GM19395 (cell line): ENCODE measurements at regions not wholly inside any gene's neighbourhood (a gene's known extent, or its start where the extent isn't known, plus 50 kb on each side); places are given as distances from the start of the nearest gene placed in this dataset.

Experiments
- ATAC-seq: cut with Tn5 transposase; IDR thresholded peaks from one replicate; pipeline ENCODE4 v1.9.1; 2021; ENCODE audit warnings: mild to moderate bottlenecking, moderate library complexity; ENCODE audit not compliant: unreplicated experiment

- no peak for ATAC-seq
Measured at GRCh38 chr7:25545124-25546008, 317.1 kb upstream of the NPVF start.

DNA sequence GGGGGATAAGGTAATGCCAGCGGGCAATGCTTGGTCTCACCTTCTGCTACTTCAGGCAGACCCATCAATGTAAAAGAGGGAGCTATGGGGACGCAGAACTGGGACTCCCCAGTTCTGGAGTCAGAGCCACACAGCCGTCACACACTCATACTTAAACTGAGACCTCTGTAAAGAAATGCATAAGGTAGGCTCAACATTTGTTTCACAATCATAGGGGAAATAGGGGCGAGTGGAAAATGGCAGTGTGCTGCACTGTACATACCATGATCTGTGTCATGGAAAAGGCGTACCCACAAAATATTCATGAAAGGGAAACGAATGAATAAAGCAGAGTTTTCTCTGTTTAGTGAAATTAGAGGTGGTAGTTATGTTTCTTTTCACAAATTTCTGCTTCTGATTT, 318.0 kb upstream of the NPVF start:
- ATAC-seq = no peak

DNA sequence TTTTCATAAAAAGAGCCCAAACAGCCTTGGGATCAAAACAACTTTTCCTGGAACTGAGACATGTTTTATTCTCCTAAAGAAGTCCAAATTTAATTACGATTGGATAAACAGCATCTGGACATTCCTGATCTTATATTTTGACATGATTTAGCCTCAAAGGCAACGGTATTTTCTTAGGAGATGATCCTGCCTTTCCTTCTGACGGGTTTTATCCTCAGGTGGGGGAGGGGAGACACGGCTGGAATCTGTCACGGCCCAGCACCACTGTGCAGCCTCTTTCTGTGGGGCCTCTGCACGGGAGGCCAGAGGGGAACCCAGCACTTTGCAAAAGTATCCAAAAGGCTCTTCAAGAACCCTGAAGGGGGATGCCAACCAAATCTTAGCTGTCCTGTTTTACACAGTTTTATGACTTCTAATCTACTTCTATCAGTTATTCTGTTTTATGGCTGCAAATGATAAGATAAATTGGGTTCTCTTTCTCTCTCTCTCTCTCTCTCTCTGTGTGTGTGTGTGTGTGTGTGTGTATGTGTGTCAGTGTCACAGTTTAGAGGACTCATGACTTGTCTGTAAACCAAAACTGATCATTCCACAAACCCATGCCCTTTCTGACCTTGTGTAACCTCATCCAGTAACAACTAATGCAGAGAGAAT, 321.1 kb upstream of the NPVF start:
- no peak for ATAC-seq

DNA sequence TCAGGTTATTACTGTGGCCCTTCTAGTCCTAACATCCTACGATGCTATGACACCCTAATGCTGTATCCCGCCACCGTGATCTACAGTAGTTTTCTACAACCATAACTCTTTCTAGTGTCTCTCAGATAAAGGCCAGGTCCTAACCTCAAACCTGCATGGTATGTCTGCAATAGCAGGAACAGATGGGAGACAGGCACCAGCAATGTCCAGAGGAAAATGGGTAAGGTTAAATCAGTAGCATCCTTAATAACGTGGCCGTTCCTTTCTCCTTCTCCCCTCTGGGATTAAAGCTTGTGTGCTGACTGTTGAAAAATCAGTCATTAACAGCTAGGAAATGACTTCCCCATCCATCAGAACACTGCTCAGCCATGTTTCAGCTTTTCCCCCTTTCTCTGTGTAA, 321.9 kb upstream of the NPVF start:
- ATAC-seq = no peak

GRCh38 chr7:25552998-25553397, 324.7 kb upstream of the NPVF start:
- ATAC-seq = no peak

GRCh38 chr7:25553580-25554291, 325.4 kb upstream of the NPVF start:
- ATAC-seq = no peak

GRCh38 chr7:25557379-25557917, 329.2 kb upstream of the NPVF start:
- no peak for ATAC-seq

DNA sequence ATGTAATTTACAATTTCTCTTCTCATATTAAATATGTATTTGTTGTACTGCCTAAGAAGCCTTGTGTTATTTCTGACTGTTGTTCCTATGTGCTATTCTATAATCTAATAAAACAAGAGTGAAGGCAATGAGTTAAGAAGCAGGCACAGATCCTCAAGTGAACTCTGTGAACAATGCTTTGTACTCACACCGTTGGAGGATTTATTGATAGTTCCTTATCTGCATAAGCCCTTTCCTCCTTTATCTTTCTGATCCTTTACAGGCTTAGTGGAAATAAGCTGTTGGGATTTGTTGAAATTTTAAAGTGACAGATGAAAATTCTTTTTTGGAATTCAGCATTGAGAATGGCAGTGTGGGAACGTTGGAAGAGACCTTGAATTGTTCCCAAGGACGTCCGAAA, 329.6 kb upstream of the NPVF start:
- ATAC-seq = no peak

GRCh38 chr7:25558605-25559004, 330.3 kb upstream of the NPVF start:
- ATAC-seq = no peak

GRCh38 chr7:25559581-25560367, 331.5 kb upstream of the NPVF start:
- no peak for ATAC-seq

DNA sequence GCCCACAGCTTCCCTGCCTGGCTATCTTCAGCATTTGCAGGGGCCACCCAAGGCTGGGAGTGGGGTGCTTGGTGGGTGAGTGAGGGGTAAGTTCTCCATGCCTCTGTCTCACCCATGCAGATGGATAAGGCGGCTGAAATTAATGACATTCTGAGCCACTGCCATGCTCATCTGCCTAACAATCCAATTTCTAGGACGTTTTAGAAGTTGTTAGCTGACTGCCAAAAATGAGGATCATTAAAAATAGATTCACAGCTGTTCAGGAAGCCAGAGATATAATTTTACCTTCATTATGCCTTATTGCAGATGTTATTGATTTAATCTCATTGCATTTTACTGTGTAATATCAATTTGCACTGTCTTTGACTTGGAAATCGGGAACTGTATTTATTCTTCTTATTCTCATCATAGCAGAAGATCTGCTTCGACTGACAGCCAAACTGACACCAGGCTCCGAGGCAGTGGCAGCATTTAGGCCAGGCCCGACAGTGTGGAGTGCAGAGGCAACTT, 334.4 kb upstream of the NPVF start:
- ATAC-seq = no peak

DNA sequence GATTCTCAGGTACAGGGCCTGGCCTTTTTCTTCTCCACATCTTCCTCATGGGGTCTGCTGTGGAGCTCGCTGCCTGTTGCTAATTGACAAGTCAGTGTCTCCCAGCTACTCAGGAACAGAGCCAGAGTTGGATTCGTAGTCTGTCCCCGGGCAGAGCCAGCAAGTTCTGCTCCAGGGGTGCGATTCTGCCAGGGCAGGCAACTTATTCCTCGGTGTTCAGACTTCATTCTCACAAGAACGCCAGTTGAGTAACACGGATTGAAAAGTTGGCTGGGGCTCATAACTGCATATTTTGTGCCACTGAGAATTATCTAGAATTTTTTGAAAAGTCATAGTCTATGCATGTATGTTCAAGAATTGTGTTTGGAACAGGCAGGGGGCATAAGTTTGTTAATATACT, 336.7 kb upstream of the NPVF start:
- ATAC-seq = no peak

- ATAC-seq = no peak
Measured at GRCh38 chr7:25565949-25566348, 337.7 kb upstream of the NPVF start.

DNA sequence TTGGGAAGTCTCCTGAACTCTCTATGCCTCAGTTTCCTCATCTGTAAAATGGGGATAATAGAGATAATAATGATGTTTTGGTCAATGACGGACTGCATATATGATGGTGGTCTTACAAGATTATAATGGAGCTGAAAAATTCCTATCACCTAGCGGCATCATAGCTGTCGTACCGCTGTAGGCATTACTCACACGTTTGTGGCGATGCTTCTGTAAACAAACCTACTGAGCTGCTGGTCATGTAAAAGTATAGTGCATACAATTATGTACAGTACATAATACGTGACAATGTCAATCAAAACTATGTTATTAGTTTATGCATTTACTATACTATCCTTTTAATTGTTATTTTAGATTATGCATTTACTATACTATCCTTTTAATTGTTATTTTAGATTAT, 339.1 kb upstream of the NPVF start:
- ATAC-seq = no peak

GRCh38 chr7:25569765-25570164, 341.5 kb upstream of the NPVF start:
- ATAC-seq = no peak

DNA sequence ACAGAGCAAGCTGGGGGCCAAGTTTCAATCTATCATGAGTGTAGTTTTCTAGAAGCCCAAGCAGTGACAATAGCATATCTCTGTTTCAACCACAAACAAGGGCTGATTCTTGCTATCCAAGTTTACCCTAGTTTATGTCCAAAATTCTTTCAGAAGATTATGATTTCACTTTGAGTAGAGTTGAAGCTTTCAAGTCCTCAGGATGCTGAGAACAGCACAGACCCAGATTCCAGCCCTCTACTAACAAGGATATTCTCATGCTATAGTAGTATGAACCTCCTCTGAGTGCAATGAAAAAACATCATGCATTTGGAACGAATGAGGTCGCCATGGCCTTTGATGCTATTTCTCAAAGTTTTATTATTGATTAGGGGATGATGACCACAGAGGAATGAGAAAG, 344.1 kb upstream of the NPVF start:
- ATAC-seq = no peak

DNA sequence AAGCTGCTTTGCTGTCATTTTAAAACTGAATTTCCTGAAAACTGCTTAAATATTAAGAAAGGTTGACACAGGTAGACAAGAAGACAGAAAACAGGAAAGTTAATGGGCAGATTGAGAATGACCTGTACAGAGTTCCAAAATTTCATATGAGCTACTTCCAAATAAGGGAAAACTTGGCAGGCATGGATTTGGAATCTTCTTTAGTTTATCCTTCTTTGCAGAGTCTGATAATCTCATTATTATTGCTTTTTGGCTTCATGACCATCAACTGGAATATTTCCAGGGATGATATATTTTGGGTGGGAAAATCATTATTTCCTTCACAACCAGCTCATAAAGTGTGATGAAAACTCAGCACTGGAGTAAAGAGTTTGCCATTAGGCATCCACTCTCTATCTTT, 346.5 kb upstream of the NPVF start:
- no peak for ATAC-seq

- no peak for ATAC-seq
Measured at GRCh38 chr7:25575634-25576033, 347.3 kb upstream of the NPVF start.

- ATAC-seq = no peak
Measured at GRCh38 chr7:25578991-25579777, 350.9 kb upstream of the NPVF start.

DNA sequence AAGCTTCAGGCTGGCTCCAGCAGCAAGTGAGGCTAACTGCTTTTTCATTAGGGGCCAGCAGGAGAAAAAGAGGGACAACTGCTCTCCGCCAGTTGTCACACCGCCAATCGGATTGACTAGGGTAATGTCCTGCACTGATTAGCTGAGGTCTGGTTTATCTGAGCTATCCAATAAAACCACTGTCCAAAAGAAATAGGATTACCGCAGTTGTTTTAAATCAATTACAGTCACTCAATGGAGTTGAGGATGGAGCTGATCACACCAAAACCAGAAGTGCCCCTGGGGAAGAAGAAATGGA, 351.4 kb upstream of the NPVF start:
- ATAC-seq = no peak
